ENCODE measurements at regions not wholly inside any gene's neighbourhood (a gene's known extent, or its start where the extent isn't known, plus 50 kb on each side); places are given as distances from the start of the nearest gene placed in this dataset.

DNA sequence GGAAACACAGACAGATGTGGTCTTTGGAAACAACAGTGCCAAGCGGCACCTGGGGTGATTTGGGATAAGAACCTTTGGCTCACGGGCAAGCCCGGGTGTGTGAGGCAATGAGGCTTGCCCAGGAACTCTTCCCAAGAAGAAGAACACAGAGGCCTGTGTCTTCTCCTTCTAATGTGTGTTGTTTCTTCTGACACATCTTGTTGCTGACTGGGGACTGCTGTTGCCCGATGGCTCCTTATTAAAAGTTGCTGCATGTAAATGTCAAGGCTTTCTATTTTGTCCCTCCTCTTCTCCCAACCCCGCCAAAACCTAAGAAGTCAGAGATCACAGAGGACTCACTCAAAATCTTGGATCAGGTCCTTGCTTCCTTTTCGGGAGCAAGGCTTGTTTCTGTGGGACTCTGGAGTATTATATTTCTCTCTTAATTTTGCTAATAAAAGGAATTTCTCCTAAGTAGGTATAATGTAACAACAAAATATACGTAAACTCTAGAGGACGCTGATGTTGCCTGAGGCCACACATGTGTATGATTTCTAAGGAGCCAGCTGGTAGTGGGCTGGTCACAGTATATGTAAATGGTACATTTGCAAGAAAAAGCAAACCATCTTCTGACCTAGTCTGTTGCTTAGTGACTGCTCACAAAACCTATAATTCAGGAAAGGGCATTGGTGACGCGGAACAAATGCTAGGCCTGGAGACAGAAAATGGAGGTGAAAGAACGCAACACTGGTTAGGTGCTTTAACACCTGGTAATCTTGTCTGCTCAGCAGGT, 232.5 kb downstream of the GADD45G start:
- DNase-seq: no peak
- in situ Hi-C loops (cut with HindIII; ENCODE audit: low pct_ligation_motif_present, low pct_unique_long_range_greater_than_20kb, low sequenced_read_pairs): no loop called here

DNA sequence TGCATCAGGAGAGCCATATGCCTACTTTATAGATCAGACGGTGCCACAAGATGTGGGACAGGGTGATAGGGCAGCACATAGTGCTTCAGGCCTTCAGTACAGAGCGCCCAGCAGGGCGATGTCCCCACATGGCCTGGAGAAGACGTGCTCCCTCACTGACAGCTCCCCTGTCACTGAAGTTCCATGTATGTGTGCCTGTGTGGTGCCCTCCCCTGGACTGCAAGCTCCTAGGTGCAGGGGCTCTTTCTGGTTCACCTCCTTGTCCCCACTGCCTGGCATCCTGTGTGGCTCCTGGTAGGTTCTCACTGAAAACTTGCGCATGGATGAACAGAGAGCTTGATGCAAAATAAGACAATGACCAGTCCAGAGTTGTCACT, 233.1 kb downstream of the GADD45G start:
- no peak for DNase-seq
- in situ Hi-C loops (cut with HindIII; ENCODE audit: low pct_ligation_motif_present, low pct_unique_long_range_greater_than_20kb, low sequenced_read_pairs): no loop called here

DNA sequence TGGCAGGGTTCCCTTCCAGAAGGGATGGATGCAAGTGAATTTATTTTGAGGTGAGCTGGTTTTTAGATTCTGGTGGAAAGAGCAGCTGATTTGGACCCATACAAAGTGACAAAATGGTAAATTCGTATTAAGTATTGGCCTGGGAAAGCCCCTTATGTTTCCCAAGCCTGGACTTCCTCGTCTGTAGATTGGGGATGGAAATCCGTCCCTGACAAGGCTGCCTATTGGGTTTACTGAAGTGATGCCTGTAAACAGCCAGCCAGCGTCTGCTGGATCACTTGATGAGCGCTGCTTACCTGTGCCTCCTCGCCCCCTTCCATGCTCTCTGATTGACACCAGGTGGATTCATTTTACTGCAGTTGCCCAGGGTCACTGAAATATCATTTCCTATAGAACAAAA, 233.8 kb downstream of the GADD45G start:
- DNase-seq: no peak
- in situ Hi-C loops (cut with HindIII; ENCODE audit: low pct_ligation_motif_present, low pct_unique_long_range_greater_than_20kb, low sequenced_read_pairs): no loop called here

DNA sequence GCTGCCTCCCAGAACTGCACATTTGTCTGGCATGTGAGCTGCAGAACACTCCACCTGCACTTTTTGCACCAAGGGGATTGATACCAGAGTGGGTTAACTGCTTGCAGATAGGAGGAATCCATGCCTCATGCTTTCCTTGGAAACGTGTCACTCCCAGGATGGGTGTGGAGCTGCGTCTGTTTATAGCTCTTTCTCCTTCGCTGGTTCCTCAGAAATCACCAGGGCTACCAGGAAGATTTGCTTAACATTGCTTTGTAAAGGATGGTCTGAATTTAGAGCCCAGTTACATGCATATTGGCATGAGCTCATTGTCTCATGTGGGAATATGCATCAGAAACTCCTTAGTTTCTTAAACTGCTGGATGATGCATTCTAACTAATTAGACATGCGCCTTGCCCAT, 234.6 kb downstream of the GADD45G start:
- in situ Hi-C loops (cut with HindIII; ENCODE audit: low pct_ligation_motif_present, low pct_unique_long_range_greater_than_20kb, low sequenced_read_pairs): no loop called here
- no peak for DNase-seq

DNA sequence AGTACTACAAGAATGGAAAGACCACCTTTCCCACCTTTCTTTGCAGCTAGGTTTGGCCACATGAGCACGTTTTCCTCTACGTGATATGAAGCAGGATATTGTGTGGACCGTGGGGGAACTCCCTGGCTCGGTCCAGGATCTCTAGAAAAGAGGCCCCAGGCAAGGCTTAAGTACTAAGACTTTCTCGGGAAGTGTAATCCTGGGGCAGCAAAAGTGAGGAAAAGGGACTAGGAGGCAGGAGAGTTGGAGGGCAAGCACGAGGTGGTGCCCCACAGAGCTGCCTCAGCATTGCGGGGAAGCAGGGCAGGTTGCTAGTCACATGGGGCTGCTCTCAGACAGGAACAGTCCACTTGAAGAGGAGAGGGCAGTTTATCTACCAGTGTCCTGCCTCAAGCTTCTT, 235.1 kb downstream of the GADD45G start:
- DNase-seq: no peak
- in situ Hi-C loops (cut with HindIII; ENCODE audit: low pct_ligation_motif_present, low pct_unique_long_range_greater_than_20kb, low sequenced_read_pairs): no loop called here

DNA sequence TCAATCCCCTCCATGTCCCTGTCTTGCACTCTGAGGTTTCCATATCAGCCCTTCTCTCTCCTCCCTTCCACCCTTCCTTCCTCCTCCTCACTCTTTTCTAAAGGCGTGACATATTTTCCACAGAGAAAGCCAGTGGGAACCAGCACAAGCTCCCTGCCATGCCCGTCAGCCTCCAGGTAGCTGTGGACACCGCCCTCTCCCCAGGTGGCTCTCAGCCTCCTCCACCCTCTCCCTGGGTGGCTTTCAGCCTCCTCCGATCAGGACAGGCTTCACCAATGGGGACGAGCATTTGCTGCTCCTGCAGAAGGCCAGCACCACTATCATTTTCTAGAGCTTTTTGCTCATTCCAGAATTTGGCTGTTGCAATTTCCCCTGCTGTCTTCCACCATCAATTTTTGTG, 236.6 kb downstream of the GADD45G start:
- in situ Hi-C loops (cut with HindIII; ENCODE audit: low pct_ligation_motif_present, low pct_unique_long_range_greater_than_20kb, low sequenced_read_pairs): no loop called here
- no peak for DNase-seq

DNA sequence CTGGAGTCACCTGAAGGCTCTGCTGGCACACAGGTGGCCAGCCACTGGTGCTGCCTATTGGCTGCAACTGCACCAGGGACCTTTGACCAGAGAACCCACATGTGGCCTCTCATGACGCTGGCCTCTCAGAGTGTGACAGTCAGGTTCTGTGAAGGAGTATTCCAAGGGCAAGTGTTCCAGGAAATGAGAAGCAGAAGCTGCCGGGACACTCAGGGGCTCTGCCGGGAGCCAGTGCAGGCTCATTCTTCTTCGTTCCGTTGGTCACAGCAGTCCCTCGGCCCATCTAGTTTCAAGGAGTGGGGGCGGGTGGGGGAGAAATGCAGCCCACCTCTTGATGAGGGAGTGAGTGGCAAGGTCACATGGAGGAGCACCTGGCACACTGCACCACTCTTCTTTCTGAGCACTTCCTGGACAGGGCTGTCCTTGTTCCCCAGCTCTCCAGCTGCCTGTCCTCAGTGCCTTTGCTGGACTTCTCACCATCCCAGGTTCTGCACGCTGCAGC, 237.5 kb downstream of the GADD45G start:
- no peak for DNase-seq
- in situ Hi-C loops (cut with HindIII; ENCODE audit: low pct_ligation_motif_present, low pct_unique_long_range_greater_than_20kb, low sequenced_read_pairs): no loop called here

DNA sequence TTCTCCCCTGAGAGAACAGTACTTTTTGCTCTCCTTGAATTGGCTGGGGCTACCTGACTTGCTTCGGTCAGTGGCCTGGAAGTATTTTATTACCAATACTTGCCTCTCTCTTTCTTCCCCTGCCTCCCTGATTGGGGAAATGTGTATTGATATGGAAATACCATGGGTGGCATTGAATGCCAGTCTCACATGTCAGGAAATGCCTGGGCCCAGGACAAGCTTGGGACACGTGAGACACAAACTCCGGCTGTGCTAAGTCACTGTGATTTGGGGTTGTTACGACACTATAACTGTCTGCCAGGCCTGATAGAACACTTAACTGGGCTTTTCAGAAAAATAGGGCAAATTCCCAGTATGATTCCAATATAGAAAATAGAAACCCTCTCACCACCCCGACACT, 238.3 kb downstream of the GADD45G start:
- in situ Hi-C loops (cut with HindIII; ENCODE audit: low pct_ligation_motif_present, low pct_unique_long_range_greater_than_20kb, low sequenced_read_pairs): no loop called here

DNA sequence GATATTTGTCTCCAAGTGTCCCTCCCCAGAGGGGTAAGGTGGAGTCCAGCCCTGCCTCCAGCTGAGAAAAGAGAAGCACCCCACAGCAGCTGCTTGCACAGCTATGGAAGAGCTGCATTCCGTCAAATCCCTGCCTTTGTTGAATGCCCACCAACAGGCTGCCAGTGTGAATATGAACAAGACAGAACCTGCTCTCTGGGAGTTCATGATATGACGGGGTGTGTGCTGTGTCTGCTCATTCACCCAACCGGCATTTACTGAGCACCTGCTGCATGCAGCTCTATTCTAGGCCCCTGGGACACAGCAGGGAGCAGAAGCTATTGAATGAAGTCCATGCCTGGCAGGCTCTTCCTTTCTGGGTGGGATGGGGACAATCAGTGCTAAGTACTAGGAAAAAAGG, 238.8 kb downstream of the GADD45G start:
- in situ Hi-C loops (cut with HindIII; ENCODE audit: low pct_ligation_motif_present, low pct_unique_long_range_greater_than_20kb, low sequenced_read_pairs): no loop called here

More for the DNA sequence above, 238.3 kb downstream of the GADD45G start:
- DNase-seq: no peak

DNA sequence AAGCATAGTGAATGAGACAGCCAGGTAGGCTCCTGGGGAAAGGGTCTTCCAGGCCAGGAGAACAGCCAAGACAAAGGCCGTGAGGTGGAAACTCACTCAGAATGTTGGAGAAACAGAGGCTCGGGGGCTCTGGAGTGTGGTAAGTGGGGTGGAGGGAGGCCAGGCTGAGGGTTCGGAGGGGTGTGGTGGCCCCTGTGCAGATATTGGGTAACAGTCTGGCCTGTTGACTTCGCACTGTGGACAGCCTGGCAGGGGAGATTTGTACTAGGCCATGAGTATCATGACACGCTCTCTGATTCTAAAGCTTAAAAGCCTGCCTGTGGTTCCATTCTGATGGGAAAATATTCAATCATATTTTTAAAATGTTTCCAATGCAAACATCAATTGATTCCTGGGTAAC, 239.3 kb downstream of the GADD45G start:
- in situ Hi-C loops (cut with HindIII; ENCODE audit: low pct_ligation_motif_present, low pct_unique_long_range_greater_than_20kb, low sequenced_read_pairs): no loop called here

More for the DNA sequence above, 238.8 kb downstream of the GADD45G start:
- DNase-seq: no peak

DNA sequence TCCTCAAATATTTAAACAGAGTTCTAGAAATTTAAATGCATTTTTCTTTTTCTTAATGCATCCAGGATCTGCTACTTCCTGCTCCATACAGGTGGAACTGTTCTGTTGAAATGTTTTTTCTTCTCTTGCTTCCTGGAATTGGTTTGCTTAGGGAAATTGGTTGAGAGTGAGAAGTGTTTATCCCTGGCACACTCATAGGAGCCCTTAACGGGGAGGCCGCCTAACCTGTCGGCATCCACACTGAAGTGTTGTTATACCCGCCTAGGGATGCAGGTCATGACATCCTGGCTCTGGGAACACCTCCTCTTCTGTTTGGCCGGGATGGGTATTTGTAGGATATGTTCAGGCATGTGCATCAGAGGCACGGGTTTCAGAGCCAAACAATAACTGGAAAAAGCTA, 239.7 kb downstream of the GADD45G start:
- DNase-seq: no peak
- in situ Hi-C loops (cut with HindIII; ENCODE audit: low pct_ligation_motif_present, low pct_unique_long_range_greater_than_20kb, low sequenced_read_pairs): no loop called here

More for the DNA sequence above, 239.3 kb downstream of the GADD45G start:
- no peak for DNase-seq

DNA sequence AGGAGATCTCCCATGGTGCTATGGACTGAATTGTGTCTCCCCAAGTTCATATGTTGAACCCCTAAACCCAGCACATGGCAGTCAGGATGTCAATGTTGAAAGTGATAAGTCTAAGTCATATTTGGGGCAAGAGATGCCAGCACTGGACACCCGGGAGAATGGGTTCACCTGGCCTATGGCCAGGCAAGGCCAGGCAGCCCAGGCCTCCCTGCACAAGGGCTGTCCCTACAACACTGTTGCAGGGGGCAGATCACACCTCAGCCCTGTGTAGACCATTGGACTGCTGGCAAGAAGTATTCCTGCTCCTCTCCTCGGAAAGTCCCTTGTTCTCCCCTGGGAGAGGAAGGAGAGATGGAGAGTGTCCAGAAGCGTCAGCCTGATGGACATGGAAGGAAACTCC, 240.5 kb downstream of the GADD45G start:
- in situ Hi-C loops (cut with HindIII; ENCODE audit: low pct_ligation_motif_present, low pct_unique_long_range_greater_than_20kb, low sequenced_read_pairs): no loop called here
- no peak for DNase-seq

DNA sequence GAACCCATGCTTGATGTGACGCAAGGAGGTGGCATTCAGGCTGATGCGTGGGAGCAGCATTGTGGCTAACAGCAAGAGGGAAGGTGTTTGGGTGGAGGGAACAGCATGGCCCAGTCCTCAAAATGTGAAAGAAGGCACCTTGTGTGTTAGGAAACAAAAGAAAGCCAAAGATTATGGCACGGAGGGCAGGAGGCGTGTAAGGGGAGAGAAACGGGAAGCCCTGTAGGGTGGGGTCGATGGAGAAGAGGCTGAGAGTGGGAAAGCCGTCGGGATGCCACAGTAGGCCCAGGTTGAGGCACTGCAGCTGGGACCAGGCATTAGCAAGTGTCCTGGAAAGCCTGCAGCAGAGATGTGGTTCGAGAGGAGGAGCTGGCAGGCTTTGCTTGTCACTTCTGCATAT, 241.1 kb downstream of the GADD45G start:
- in situ Hi-C loops (cut with HindIII; ENCODE audit: low pct_ligation_motif_present, low pct_unique_long_range_greater_than_20kb, low sequenced_read_pairs): no loop called here
- DNase-seq: no peak

DNA sequence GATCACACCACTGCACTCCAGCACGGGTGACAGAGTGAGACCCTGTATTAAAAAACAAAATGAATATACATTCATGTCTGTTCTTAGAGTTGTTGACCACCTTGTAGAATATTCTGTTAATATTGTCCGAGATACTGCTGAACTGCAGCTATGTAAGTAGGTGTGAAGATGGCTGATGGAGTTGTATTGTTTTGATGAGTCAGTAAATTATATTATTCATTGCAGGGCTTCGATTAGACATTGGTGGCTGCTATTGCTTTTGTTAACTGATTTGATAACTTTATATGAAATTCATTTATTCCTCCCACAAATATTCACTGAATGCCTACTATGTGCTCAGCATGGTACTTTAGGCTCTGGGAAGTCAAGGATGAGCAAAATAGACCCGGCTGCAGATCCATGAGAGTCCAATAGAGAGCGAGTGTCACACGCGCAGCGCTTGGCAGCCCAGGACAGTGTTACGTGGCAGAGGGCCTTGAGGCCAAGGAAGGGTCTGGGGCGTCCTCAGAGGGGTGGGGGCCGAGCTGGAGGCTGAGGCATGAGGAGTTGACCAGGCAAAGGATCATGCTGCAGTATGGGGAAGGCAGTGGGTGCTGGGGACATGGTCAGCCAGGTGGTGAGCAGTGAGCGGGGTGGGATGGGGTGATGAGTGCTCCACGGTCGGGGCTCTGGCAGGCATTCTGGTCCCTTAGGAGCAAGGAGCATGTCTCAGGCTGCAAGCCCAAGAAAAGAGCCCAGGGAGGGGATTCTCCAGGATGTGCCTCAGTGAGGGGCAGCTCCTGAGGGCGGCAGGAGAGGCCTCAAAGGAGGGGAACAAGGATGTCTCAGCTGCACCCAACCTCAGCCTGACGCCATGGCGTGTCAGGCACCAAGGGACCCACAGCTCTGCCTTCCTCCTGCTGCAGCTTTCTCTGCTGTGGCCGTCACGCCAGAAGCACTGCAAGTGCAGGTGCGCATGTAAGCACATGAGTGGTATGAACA, 243.5 kb downstream of the GADD45G start:
- in situ Hi-C loops (cut with HindIII; ENCODE audit: low pct_ligation_motif_present, low pct_unique_long_range_greater_than_20kb, low sequenced_read_pairs): no loop called here

DNA sequence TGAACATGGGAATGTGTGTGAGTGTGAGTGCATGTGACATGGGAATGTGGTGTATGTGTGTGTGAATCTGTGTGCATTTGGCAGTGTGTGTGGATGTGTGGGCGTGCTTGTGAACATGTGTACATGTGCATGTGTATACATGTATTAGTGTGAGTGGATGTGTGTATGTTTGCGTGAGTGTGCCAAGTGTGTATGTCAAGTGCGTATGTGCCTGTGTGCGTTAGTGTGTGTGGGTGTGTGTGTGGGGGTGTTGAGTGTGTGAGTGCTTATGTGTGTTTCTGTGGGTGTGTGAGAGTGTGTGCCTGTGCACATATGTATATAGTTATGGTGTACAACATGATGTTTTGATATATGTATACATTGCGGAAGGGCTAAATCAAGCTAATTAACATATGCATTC, 244.3 kb downstream of the GADD45G start:
- DNase-seq: no peak
- in situ Hi-C loops (cut with HindIII; ENCODE audit: low pct_ligation_motif_present, low pct_unique_long_range_greater_than_20kb, low sequenced_read_pairs): no loop called here

More for the DNA sequence above, 243.5 kb downstream of the GADD45G start:
- no peak for DNase-seq

DNA sequence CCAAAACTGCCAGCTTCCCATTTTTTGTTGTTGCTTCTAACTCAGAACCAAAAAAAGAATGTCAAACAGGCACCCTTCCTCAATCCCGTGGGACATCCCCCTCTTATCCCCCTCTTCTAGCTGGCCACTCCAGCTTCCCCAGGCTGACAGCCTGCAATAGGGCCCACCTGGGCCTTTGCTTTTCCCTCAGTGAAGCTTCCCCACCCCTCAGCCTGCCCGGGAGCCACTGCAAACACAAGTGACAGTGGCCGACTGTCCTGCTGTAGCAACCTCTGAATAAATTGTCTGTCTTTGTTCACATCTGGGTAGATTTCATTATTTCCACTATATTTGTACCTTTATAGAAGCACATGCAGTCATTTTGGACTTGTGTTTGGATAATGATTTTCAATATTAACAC, 245.3 kb downstream of the GADD45G start:
- in situ Hi-C loops (cut with HindIII; ENCODE audit: low pct_ligation_motif_present, low pct_unique_long_range_greater_than_20kb, low sequenced_read_pairs): no loop called here
- DNase-seq: no peak

DNA sequence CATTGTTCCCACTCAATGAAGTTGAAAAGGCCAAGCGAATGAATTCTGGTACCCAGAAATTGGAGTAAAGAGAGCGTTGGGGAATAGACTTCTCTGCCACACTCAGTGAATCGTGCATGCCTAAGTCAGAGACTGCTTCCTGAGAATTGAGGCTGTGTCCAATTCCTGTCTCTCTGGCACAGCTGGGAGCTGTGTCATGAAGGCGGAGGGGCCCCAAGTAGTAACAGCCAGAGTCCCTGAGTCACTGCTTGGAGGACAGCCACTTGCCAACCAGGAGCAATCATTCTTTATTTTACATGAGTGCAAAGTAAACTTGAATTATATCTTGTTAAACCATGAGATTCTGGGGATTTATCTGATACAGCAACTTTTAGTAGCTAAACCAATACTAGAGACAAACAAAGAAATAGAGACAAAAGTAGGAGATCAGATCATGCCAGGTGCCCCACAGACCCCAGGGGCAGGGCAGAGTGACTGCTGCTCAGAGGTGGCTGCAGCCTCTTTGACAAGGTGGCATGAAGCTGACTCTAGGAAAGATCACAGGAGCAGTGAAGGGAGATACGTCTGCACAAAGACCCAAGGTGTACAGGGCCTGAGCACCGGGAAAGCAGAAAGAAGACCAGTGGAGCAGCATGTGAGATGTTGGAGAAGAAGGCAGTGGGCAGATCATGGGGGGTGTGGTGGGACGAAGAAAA, 246.0 kb downstream of the GADD45G start:
- DNase-seq: no peak
- in situ Hi-C loops (cut with HindIII; ENCODE audit: low pct_ligation_motif_present, low pct_unique_long_range_greater_than_20kb, low sequenced_read_pairs): no loop called here

DNA sequence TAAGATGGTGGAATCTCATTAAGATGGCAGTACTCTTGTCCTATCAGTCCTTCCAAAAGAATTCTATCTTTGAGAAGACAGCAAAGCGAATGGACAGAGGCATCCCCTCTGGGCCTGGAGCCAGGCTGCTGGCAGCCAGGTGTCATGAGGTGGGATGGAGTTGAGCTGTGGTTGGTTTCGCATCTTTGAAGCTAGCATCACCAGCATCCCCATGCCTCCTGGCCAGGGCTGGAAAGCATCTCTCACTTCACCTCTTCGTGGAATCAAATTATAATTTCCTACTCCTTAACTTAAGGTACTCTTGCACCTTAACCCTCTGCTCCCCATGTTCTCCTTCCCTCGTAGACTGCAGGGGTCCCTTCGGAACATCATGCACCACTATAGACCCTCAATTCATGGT, 248.3 kb downstream of the GADD45G start:
- in situ Hi-C loops (cut with HindIII; ENCODE audit: low pct_ligation_motif_present, low pct_unique_long_range_greater_than_20kb, low sequenced_read_pairs): no loop called here
- no peak for DNase-seq

DNA sequence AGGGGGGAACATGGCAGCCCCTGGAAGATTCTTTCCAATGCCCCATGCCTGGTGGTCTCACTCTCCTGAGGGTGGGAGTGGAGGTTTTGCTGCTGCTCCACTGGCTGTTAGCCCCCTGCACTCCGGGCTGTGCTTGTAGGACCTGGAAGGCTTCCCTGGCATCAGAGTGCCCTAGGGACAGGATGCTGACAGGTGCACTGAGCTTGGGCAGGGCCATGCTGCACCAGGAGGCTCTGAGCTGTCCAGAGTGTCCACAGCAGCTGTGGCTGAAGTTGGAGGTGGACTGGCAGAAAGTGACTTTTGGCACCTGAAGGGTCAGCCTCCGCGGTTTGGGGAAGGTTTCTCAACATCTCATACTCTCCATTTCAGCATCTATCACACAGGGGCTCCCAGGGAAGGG, 249.1 kb downstream of the GADD45G start:
- no peak for DNase-seq
- in situ Hi-C loops (cut with HindIII; ENCODE audit: low pct_ligation_motif_present, low pct_unique_long_range_greater_than_20kb, low sequenced_read_pairs): no loop called here

Measured in ACHN (cell line).